ENCODE measurements at regions not wholly inside any gene's neighbourhood (a gene's known extent, or its start where the extent isn't known, plus 50 kb on each side); places are given as distances from the start of the nearest gene placed in this dataset.

GRCh38 chr14:57139173-57139572 lies 129.5 kb downstream of the EXOC5 start:
- TF ChIP-seq POLR2A (IDR thresholded peaks at IDR 0.05; ENCODE audit: low read depth, low read length) (no peak), POLR2AphosphoS5 (IDR thresholded peaks at IDR 0.05; ENCODE audit: low read depth, low read length) (no peak)

Data from GM12892 (cell line).